ENCODE measurements at regions not wholly inside any gene's neighbourhood (a gene's known extent, or its start where the extent isn't known, plus 50 kb on each side); places are given as distances from the start of the nearest gene placed in this dataset.

DNA sequence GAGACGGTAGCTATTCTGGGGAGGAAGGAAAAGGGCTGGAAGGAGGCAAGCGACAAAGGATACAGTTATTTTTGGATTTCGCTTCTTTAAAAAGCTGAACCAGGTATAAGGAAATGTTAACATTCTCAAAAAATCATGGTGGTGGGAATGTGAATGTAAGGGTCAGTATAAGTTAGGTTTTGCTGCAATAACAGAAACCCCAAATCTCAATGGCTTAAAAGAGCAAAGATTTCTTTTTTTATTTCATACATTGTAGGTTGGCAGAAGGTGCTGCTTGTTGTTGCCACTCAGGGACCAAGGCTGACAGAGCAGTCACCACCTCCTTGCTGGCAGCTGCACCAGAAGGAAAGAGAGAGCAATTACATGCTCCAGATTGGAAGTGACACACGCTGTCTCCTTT, 176.3 kb upstream of the LPP start:
- Histone ChIP-seq H3K27ac (replicated peaks) (no peak overlapping the region), H3K9me3 (replicated peaks) (peaks cover 6% of the 10 kb centered on the region), H3K4me3 (no peak overlapping the region), H3K4me1 (peaks cover 31% of the 10 kb centered on the region), H3K27me3 (ENCODE audit: low read depth) (no peaks in the 10 kb centered on the region), H3K36me3 (no peaks in the 10 kb centered on the region)
- no peak for DNase-seq
- intact Hi-C loops (cut with micrococcal nuclease), result no loop called here
- TF ChIP-seq, protein P1, sequence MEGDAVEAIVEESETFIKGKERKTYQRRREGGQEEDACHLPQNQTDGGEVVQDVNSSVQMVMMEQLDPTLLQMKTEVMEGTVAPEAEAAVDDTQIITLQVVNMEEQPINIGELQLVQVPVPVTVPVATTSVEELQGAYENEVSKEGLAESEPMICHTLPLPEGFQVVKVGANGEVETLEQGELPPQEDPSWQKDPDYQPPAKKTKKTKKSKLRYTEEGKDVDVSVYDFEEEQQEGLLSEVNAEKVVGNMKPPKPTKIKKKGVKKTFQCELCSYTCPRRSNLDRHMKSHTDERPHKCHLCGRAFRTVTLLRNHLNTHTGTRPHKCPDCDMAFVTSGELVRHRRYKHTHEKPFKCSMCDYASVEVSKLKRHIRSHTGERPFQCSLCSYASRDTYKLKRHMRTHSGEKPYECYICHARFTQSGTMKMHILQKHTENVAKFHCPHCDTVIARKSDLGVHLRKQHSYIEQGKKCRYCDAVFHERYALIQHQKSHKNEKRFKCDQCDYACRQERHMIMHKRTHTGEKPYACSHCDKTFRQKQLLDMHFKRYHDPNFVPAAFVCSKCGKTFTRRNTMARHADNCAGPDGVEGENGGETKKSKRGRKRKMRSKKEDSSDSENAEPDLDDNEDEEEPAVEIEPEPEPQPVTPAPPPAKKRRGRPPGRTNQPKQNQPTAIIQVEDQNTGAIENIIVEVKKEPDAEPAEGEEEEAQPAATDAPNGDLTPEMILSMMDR (IDR thresholded peaks at IDR 0.05; ENCODE audit: borderline replicate concordance), result no peak

DNA sequence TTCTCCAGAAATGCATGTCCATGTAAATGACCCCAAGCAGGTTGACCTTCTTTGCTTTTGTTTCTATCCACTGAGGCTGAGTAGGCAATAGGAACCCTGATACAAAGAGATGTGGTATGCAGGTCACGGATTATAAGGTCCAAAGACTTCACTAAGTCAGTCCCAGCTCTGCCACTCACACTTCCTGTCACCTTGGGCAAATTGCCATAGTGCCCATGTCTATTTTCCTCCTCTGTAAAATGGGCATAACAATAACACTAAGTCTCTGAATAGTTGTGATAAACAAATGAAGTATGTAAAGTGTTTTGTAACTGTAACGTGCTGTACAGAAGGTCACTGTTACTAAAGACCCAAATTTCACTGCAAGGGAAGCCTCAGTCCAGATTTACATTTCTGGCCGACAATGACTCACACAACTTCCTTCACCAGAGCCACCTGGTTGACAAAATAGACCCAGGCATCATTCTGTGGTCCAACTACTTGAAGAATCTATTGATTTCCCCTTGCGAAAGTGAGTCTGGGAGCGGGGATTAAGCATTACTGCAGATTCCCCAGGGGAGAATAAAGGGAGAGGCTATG, 175.4 kb upstream of the LPP start:
- TF ChIP-seq, protein P1 (IDR thresholded peaks at IDR 0.05; ENCODE audit: borderline replicate concordance), result no peak
- Histone ChIP-seq H3K4me3 (no peak overlapping the region), H3K27ac (replicated peaks) (no peak overlapping the region), H3K9me3 (replicated peaks) (peaks cover 6% of the 10 kb centered on the region), H3K4me1 (peaks cover 40% of the 10 kb centered on the region), H3K36me3 (no peaks in the 10 kb centered on the region), H3K27me3 (ENCODE audit: low read depth) (no peaks in the 10 kb centered on the region)
- DNase-seq, result no peak
- intact Hi-C loops (cut with micrococcal nuclease), result no loop called here

DNA sequence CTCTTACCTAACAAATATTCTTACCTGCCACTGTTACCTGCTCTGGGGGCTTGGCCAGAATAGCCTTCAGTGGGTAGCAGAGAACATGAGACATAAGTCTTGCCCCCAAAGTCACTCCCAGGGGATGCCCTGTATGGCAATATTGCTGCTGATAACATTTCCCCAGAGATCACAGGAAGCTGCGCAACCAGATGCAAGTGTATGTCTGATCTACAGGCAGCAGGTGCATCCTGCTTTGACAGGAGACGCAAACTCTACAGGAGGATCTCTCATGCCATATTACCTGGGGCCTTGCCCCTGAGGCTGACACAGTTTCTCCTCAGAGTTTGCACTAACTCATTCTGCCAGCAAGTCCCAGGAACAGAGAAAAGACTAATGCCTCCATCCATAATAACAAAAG, 174.4 kb upstream of the LPP start:
- intact Hi-C loops (cut with micrococcal nuclease), result no loop called here

DNA sequence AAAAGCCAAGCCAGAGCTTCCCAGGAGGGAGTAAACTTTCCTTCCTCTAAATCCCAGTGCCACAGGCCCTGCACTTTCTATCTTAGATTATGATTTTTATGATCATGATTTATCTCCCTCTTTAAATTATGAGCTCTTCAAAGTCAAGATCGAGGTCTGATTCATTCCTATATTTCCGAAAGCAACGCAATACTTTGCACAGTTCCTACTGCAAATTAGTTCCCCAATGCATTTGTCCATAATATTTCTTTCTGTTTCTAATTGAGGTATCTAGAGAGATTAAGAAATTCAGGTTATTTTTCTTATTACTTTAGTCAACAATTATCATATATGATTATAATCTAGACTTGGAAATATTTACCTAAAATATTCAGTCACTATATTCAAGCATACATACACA, 173.1 kb upstream of the LPP start:
- no peaks in the 10 kb centered on the region for H3K36me3 ChIP-seq
- DNase-seq, result no peak
- peak overlapping the region; percentile 92 for H3K27ac ChIP-seq (replicated peaks)
- TF ChIP-seq, protein P1 (IDR thresholded peaks at IDR 0.05; ENCODE audit: borderline replicate concordance), result no peak
- H3K27me3 ChIP-seq (ENCODE audit: low read depth), result no peaks in the 10 kb centered on the region
- H3K9me3 ChIP-seq (replicated peaks), result peaks cover 6% of the 10 kb centered on the region
- H3K4me3 ChIP-seq, result no peak overlapping the region
- intact Hi-C loops (cut with micrococcal nuclease), result no loop called here
- peaks cover 36% of the 10 kb centered on the region for H3K4me1 ChIP-seq

More for the DNA sequence above, 174.4 kb upstream of the LPP start:
- Histone ChIP-seq H3K4me3 (no peak overlapping the region), H3K36me3 (no peaks in the 10 kb centered on the region), H3K27me3 (ENCODE audit: low read depth) (no peaks in the 10 kb centered on the region), H3K4me1 (peaks cover 41% of the 10 kb centered on the region), H3K9me3 (replicated peaks) (peaks cover 6% of the 10 kb centered on the region), H3K27ac (replicated peaks) (no peak overlapping the region)
- TF ChIP-seq, protein P1 (IDR thresholded peaks at IDR 0.05; ENCODE audit: borderline replicate concordance), result no peak
- no peak for DNase-seq

DNA sequence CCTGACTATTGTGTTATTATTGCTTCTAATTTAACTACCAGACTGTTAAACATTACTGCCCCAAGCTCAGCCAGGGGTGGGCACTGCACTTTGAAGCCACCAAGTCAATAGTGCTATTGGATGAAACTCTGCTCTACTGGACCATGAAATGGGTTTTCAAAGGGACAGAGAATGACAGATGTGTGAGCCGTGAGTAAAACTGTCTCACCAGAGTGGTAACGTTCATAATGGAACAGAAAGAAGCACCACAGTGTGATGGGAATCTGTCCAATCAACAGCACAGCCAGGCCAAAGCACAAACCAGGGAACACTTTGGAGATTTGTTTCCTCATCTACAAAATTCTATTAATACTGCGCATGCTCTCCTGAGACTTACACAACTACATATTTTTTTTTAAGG, 171.8 kb upstream of the LPP start:
- peak overlapping the region; percentile 92 for H3K27ac ChIP-seq (replicated peaks)
- no peak for DNase-seq
- H3K9me3 ChIP-seq (replicated peaks), result peaks cover 6% of the 10 kb centered on the region
- H3K4me3 ChIP-seq, result no peak overlapping the region
- intact Hi-C loops (cut with micrococcal nuclease), result no loop called here
- no peaks in the 10 kb centered on the region for H3K27me3 ChIP-seq (ENCODE audit: low read depth)
- H3K4me1 ChIP-seq, result peaks cover 44% of the 10 kb centered on the region
- TF ChIP-seq, protein P1 (IDR thresholded peaks at IDR 0.05; ENCODE audit: borderline replicate concordance), result no peak
- no peaks in the 10 kb centered on the region for H3K36me3 ChIP-seq

All from left ventricle myocardium inferior (tissue), 1 donor.